Sciatic nerve (tissue), 2 donors: ENCODE measurements at regions not wholly inside any gene's neighbourhood (a gene's known extent, or its start where the extent isn't known, plus 50 kb on each side); places are given as distances from the start of the nearest gene placed in this dataset.
"Not testable (repeated sequence)": the region's sequence is repeated elsewhere in the genome, so short reads cannot be mapped to it uniquely, and the experiment has no call there.

Source experiments
- ATAC-seq: fragments of 200-7000 bp; cut with Tn5 transposase; one replicate; pipeline ENCODE4 v1.9.1; 2020; ENCODE audit warnings: mild to moderate bottlenecking, moderate library complexity
- DNase-seq: peaks from one replicate; pipeline ENCODE4 v3.0.0-alpha.2; 2020; ENCODE audit warnings: low spot score
- intact Hi-C: fragments of 100-400 bp; cut with DNase I; formaldehyde crosslinking; loops from one replicate; pipeline ENCODE4 v1.14.2; 2022
- donor health status: DM: no; HTN: no; CAD: no.
- donor health status: DM: no; HTN: no; CAD: no.

DNA sequence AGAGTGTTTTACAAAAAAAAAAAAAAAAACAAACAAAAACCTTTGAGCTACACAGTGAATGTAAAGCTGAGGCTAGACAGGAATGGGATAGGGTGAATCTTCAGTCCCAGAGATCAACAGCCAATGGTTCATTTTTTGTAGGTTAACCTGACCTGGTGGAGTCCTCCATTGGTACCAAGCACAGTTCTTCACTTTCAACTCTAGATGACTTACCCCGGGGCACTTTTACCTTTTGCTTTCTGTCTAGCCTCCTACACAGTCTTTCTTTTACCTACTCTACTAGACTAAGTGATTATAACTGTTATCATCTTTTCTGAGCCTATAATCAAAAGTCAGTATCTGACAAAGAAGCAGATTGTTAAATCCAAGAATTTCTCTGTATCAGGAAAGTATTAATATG, 50.9 kb downstream of the ANXA2R start:
- ATAC-seq (no peak), DNase-seq (no peak)
- intact Hi-C loops, result no loop called here

DNA sequence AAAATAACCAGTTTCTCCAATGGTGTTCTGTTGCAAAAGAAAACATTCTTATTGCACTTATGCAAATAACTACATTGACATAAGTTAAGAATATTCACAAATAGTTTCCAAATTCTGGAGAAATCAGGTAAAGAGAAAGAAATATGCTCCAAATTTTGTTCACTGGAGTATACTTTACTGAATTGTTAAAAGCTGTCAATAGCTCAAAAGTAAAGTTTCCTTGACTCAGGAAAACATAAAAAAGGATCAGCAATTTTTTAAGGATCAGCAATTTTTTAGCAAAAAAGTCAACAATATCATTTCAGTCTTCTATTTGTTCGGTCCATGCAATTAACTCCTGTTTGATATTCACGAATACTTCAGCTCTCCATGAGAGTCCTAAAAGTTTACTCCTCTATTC, 51.6 kb downstream of the ANXA2R start:
- ATAC-seq (no peak), DNase-seq (no peak)
- intact Hi-C loops, result no loop called here

GRCh38 chr5:42985129-42986037, 54.7 kb downstream of the ANXA2R start:
- ATAC-seq, result no peak
- intact Hi-C loops, result no loop called here
- no peak for DNase-seq

DNA sequence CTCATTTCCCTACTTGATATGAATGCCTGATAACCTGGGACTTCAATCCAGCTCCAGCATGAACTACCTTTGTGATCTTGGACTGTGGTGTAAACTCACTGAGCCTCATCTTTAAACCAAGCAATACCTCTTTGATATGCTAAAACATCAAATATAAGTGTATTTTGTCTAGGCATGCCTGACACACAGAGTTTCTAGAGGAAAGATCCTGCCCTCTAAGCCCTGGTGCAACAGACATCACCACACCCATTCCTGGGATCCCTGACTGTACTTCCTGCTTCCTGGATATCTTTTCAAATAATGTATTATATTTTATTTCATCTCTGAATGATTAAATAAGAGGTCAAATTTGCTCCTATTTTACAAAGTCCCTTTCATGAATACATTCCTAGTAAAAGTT, 55.8 kb downstream of the ANXA2R start:
- ATAC-seq (no peak), DNase-seq (no peak)
- intact Hi-C loops, result no loop called here

GRCh38 chr5:42982107-42982622, 58.0 kb downstream of the ANXA2R start:
- intact Hi-C loops, result no loop called here
- DNase-seq, result no peak
- ATAC-seq, result peak; percentile 65

DNA sequence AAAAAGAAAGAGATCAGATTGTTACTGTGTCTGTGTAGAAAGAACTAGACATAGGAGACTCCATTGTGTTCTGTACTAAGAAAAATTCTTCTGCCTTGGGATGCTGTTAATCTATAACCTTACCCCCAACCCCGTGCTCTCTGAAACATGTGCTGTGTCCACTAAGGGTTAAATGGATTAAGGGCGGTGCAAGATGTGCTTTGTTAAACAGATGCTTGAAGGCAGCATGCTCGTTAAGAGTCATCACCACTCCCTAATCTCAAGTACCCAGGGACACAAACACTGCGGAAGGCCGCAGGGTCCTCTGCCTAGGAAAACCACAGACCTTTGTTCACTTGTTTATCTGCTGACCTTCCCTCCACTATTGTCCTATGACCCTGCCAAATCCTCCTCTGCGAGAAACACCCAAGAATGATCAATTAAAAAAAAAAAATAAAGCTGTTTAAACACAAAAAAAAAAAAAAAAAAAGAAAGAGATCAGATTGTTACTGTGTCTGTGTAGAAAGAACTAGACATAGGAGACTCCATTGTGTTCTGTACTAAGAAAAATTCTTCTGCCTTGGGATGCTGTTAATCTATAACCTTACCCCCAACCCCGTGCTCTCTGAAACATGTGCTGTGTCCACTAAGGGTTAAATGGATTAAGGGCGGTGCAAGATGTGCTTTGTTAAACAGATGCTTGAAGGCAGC, 58.6 kb downstream of the ANXA2R start:
- intact Hi-C loops, DNase-seq: not testable (repeated sequence)
- peak; percentile 50 for ATAC-seq

DNA sequence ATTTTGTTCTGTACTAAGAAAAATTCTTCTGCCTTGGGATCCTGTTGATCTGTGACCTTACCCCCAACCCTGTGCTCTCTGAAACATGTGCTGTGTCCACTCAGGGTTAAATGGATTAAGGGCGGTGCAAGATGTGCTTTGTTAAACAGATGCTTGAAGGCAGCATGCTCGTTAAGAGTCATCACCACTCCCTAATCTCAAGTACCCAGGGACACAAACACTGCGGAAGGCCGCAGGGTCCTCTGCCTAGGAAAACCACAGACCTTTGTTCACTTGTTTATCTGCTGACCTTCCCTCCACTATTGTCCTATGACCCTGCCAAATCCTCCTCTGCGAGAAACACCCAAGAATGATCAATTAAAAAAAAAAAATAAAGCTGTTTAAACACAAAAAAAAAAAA, 59.1 kb downstream of the ANXA2R start:
- DNase-seq, intact Hi-C loops: not testable (repeated sequence)
- ATAC-seq, result peak; percentile 55

- ATAC-seq, intact Hi-C loops, DNase-seq: not testable (repeated sequence)
Measured at GRCh38 chr5:42980391-42980790, 59.7 kb downstream of the ANXA2R start.

DNA sequence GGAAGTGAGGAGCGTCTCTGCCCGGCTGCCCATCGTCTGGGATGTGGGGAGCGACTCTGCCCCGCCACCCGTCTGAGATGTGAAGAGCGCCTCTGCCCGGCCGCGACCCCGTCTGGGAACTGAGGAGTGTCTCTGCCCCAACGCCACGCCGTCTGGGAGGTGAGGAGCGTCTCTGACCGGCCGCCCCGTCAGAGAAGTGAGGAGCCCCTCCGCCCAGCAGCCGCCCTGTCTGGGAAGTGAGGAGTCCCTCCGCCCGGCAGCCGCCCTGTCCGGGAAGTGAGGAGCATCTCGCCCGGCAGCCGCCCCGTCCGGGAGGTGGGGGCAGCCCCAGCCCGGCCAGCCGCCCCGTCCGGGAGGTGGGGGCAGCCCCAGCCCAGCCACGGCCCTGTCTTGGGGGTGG, 60.9 kb downstream of the ANXA2R start:
- intact Hi-C loops, DNase-seq, ATAC-seq: not testable (repeated sequence)

DNA sequence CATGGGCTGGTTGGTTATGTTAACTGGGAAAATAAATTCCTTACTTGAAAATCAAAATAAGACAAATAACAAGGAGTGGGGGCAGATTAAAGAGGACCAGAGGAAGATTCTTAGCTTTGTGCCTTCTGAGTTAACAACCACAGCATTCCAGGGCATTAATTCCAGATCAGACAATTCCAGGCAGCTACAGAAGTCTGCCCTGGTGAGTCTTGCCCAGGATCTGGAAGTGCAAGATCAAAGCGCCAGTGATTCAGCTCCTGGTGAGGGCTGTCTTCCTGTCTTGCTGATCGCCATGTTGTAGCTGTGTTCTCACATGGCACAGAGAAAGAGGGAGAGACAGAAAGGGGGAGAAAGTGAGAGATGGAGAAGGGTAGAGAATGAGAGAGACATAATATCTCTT, 65.6 kb downstream of the ANXA2R start:
- intact Hi-C loops, result no loop called here
- ATAC-seq, result no peak
- DNase-seq, result no peak

DNA sequence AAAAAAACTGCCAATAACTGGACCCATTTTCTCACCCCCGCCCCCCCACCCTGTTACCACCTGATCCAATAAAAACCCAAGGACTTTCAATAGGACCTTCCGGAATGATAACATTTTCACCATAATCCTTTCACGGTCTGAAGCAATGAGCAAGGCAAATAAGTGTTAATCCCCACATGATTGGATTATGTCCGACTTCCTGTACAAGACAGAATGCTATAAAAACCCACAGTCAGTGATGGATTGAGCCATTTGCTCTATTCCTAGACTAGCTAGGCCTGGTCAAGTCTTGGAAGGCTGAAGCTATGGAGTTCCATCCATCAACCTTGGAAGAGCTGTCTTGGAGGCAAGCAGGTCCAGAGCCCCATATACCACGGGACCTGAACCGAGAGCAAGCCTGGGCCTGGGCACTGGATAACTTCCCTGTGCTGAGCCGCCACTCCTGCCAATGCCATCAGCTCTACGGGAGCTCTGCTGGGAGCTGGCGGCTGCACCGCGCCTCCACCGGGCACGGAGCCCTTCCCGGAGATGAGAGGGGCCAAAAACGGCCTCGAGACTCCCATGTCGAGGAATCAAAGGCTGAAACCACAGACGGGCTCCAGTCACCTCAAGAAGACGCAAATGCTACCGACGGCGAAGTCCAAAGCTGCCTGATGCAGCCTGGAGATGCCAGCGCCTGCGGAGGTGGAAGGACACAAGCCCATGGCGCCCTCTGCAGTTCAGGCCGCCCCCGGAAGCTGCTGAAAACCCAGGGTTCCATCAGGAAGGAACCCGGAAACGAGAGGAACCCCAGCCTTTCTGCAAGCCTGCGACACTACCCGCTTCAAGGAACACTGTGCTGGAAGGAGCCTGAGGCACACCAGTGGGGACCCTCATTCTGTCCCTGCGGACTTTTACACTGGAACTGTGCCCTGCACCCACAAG, 69.2 kb downstream of the ANXA2R start:
- DNase-seq (no peak), ATAC-seq (no peak)
- intact Hi-C loops, result no loop called here

- no peak for DNase-seq
- no peak for ATAC-seq
- intact Hi-C loops, result no loop called here
Measured at GRCh38 chr5:42965934-42966333, 74.2 kb downstream of the ANXA2R start.

GRCh38 chr5:42963412-42963811, 76.7 kb downstream of the ANXA2R start:
- no peak for DNase-seq
- ATAC-seq, result no peak
- intact Hi-C loops, result no loop called here

DNA sequence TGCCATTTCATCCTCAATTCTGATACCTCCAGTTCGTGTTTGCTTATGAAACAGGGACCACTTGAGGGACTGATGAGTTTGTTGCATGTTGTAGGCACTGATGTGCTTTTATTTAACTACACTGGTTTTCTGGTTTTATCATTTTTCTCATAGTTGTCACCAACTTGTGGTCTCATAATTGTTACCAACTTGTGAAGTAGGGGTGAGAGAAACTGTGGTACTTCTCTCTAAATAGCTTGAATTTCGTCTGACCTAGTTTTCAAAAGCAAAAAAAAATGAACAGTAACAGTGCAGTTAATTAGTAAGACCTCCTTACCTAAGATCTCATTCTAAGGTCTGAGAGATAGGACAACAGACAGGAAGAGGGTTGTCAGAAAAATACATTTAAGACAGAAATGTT, 78.0 kb downstream of the ANXA2R start:
- ATAC-seq (no peak), DNase-seq (no peak)
- intact Hi-C loops, result no loop called here

- intact Hi-C loops, result no loop called here
- ATAC-seq, result no peak
- DNase-seq, result no peak
Measured at GRCh38 chr5:42960506-42960905, 79.6 kb downstream of the ANXA2R start.

- DNase-seq (no peak), ATAC-seq (no peak)
- intact Hi-C loops, result no loop called here
Measured at GRCh38 chr5:42956551-42956950, 83.6 kb downstream of the ANXA2R start.

GRCh38 chr5:42953041-42953440, 87.1 kb downstream of the ANXA2R start:
- no peak for ATAC-seq
- no peak for DNase-seq
- intact Hi-C loops, result loop anchor here (5.0 kb wide), 1 partner anchor 39 kb away; no protein-coding TSS in a partner anchor

GRCh38 chr5:42952578-42952974, 87.5 kb downstream of the ANXA2R start:
- DNase-seq, result no peak
- intact Hi-C loops, result loop anchor here (5.0 kb wide), 1 partner anchor 40 kb away; no protein-coding TSS in a partner anchor
- no peak for ATAC-seq

- intact Hi-C loops, result loop anchor here (5.0 kb wide), 1 partner anchor 41 kb away; no protein-coding TSS in a partner anchor
- peak; percentile 10 for ATAC-seq
- DNase-seq, result peak; percentile 70
Measured at GRCh38 chr5:42951293-42951840, 88.8 kb downstream of the ANXA2R start.
